ENCODE measurements at regions not wholly inside any gene's neighbourhood (a gene's known extent, or its start where the extent isn't known, plus 50 kb on each side); places are given as distances from the start of the nearest gene placed in this dataset.
A peak's percentile ranks its signal among the peaks of the same experiment; 100 is the strongest.

DNA sequence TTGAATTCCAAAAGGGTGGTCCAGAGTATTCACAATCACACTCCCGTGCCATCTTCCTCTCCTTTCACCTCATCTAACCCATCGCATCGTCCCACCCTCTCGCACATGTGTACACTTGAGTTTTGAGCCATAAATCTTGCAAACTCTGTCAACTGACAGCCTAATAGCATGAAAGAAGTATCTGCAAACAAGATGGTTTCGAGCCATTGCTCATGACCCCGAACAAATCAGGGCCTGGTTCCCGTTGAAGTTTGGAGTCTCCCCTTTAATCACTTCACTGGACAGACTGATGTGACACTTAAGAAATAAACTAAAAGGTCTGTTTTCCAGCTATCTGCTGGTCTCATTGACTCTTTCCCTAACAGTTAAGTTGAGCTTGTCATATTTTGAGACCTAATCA is 223.6 kb upstream of the SOX5 start:
- Histone ChIP-seq H2AFZ (ENCODE audit: low read depth, low read length) (no peak overlapping the region), H3K4me2 (ENCODE audit: insufficient read depth, low read length) (no peak overlapping the region), H4K20me1 (replicated peaks; ENCODE audit: control insufficient read depth, insufficient read depth, low read length) (no peaks in the 10 kb centered on the region), H3K9me1 (ENCODE audit: control insufficient read depth, insufficient read depth, low read length) (no peaks in the 10 kb centered on the region), H3K27ac (ENCODE audit: extremely low read depth, low read depth, low read length) (no peak overlapping the region), H3K36me3 (ENCODE audit: control insufficient read depth, insufficient read depth, low read length) (no peaks in the 10 kb centered on the region), H3K9me3 (replicated peaks; ENCODE audit: control insufficient read depth, insufficient read depth, low read depth, low read length) (no peaks in the 10 kb centered on the region), H3K27me3 (ENCODE audit: control insufficient read depth in 2 of 2, insufficient read depth in 2 of 2, low read length in 2 of 2) (peaks cover 6 to 11% of the 10 kb centered on the region in 2 experiments; a peak in 4 of 5 replicates), H3K4me1 (replicated peaks in 1 of 2; ENCODE audit: control insufficient read depth in 2 of 2, insufficient read depth in 2 of 2, low read length in 2 of 2) (no peaks in the 10 kb centered on the region), H3K79me2 (ENCODE audit: control insufficient read depth, insufficient read depth, low read length) (no peaks in the 10 kb centered on the region), H3K4me3 (no peak overlapping the region), H3K9ac (ENCODE audit: insufficient read depth in 1 of 2, low read depth in 2 of 2, low read length in 2 of 2) (no peak overlapping the region)
- FAIRE-seq: no peak
- in situ Hi-C loops (cut with MboI): no loop called here
- CTCF ChIA-PET (ENCODE audit: low intra/inter-chr PET ratio): no interaction called here
- ATAC-seq: no peak
- POLR2A ChIA-PET: no interaction called here
- no peak for DNase-seq (ENCODE audit: extremely low read depth in 1 of 4, low spot score in 3 of 4)
- BruUV-seq (replicated peaks): no TSS peak
- intact Hi-C loops (cut with micrococcal nuclease): no loop called here
- WGBS (ENCODE audit: insufficient coverage, low coverage, missing lambda C conversion rate): 4% methylated on average over 7 of the region's 7 CpGs
- TF ChIP-seq, protein P1, sequence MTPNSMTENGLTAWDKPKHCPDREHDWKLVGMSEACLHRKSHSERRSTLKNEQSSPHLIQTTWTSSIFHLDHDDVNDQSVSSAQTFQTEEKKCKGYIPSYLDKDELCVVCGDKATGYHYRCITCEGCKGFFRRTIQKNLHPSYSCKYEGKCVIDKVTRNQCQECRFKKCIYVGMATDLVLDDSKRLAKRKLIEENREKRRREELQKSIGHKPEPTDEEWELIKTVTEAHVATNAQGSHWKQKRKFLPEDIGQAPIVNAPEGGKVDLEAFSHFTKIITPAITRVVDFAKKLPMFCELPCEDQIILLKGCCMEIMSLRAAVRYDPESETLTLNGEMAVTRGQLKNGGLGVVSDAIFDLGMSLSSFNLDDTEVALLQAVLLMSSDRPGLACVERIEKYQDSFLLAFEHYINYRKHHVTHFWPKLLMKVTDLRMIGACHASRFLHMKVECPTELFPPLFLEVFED (CRISPR knock-in tag; conservative IDR thresholded peaks at IDR 0.05): no peak
- TF ChIP-seq, protein P2, sequence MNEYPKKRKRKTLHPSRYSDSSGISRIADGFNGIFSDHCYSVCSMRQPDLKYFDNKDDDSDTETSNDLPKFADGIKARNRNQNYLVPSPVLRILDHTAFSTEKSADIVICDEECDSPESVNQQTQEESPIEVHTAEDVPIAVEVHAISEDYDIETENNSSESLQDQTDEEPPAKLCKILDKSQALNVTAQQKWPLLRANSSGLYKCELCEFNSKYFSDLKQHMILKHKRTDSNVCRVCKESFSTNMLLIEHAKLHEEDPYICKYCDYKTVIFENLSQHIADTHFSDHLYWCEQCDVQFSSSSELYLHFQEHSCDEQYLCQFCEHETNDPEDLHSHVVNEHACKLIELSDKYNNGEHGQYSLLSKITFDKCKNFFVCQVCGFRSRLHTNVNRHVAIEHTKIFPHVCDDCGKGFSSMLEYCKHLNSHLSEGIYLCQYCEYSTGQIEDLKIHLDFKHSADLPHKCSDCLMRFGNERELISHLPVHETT (CRISPR knock-in tag; conservative IDR thresholded peaks at IDR 0.05 in 1 of 2, IDR thresholded peaks at IDR 0.05 in 1 of 2): no peak
- no peak for TF ChIP-seq YBX1 (IDR thresholded peaks at IDR 0.05)
- TF ChIP-seq, protein P3, sequence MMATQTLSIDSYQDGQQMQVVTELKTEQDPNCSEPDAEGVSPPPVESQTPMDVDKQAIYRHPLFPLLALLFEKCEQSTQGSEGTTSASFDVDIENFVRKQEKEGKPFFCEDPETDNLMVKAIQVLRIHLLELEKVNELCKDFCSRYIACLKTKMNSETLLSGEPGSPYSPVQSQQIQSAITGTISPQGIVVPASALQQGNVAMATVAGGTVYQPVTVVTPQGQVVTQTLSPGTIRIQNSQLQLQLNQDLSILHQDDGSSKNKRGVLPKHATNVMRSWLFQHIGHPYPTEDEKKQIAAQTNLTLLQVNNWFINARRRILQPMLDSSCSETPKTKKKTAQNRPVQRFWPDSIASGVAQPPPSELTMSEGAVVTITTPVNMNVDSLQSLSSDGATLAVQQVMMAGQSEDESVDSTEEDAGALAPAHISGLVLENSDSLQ (IDR thresholded peaks at IDR 0.05): peak; percentile 73
- TF ChIP-seq, protein P4, sequence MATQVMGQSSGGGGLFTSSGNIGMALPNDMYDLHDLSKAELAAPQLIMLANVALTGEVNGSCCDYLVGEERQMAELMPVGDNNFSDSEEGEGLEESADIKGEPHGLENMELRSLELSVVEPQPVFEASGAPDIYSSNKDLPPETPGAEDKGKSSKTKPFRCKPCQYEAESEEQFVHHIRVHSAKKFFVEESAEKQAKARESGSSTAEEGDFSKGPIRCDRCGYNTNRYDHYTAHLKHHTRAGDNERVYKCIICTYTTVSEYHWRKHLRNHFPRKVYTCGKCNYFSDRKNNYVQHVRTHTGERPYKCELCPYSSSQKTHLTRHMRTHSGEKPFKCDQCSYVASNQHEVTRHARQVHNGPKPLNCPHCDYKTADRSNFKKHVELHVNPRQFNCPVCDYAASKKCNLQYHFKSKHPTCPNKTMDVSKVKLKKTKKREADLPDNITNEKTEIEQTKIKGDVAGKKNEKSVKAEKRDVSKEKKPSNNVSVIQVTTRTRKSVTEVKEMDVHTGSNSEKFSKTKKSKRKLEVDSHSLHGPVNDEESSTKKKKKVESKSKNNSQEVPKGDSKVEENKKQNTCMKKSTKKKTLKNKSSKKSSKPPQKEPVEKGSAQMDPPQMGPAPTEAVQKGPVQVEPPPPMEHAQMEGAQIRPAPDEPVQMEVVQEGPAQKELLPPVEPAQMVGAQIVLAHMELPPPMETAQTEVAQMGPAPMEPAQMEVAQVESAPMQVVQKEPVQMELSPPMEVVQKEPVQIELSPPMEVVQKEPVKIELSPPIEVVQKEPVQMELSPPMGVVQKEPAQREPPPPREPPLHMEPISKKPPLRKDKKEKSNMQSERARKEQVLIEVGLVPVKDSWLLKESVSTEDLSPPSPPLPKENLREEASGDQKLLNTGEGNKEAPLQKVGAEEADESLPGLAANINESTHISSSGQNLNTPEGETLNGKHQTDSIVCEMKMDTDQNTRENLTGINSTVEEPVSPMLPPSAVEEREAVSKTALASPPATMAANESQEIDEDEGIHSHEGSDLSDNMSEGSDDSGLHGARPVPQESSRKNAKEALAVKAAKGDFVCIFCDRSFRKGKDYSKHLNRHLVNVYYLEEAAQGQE (IDR thresholded peaks at IDR 0.05; ENCODE audit: borderline replicate concordance): no peak
- TF ChIP-seq, protein P4 (CRISPR knock-in tag; IDR thresholded peaks at IDR 0.05; ENCODE audit: low read depth): no peak
- TF ChIP-seq SMARCE1 (IDR thresholded peaks at IDR 0.05): no peak
- no peak for TF ChIP-seq ZNF551 (CRISPR knock-in tag; IDR thresholded peaks at IDR 0.05)
- TF ChIP-seq CSDE1 (IDR thresholded peaks at IDR 0.05): no peak
